SK-N-SH (cell line): ENCODE measurements at regions not wholly inside any gene's neighbourhood (a gene's known extent, or its start where the extent isn't known, plus 50 kb on each side); places are given as distances from the start of the nearest gene placed in this dataset.

Experiments used
- CTCF ChIA-PET: fragments of 300-600, 350-600 bp; formaldehyde crosslinking; extraction: SDS; loops from one replicate; lab custom pipeline; 2021; lab: Yijun Ruan, JAX
- POLR2A ChIA-PET: fragments of 350-600 bp; sonication (Branson Sonifier 250); formaldehyde crosslinking; extraction: SDS; loops from one replicate; lab custom pipeline; 2020; ENCODE audit warnings: antibody characterized with exemption, inconsistent platforms; lab: Yijun Ruan, JAX
- DNase-seq: peaks from one replicate; pipeline ENCODE4 v3.0.0; 2012
- H2AFZ ChIP-seq: fragments of 200-600 bp; sonication (generic); 2 replicates; pipeline ENCODE4 v1.8.1; 2016; ENCODE audit warnings: antibody characterized with exemption, mild to moderate bottlenecking, low read depth
- H3F3A ChIP-seq: fragments of 200-600 bp; sonication (generic); replicated peaks from 2 replicates; pipeline ENCODE3; 2016; ENCODE audit warnings: antibody characterized with exemption, mild to moderate bottlenecking; ENCODE audit not compliant: insufficient read depth
- H3K27ac ChIP-seq, 2 experiments: fragments of 200-500 bp in 1 of 2; fragments of 200-600 bp in 1 of 2; sonication (Bioruptor generic) in 1 of 2; sonication (generic), shearing (Covaris generic) in 1 of 2; 2 replicates each; pipeline versions ENCODE4 v1.5.1 to v1.6.1; 2014 to 2016; ENCODE audit warnings: low read depth in 2 of 2, inconsistent platforms in 1 of 2, low read length in 1 of 2, mild to moderate bottlenecking in 1 of 2, mixed read lengths in 1 of 2
- H3K27me3 ChIP-seq: fragments of 200-600 bp; sonication (generic), shearing (Covaris generic); 2 replicates; pipeline ENCODE4 v1.6.1; 2016; ENCODE audit warnings: mixed run types; ENCODE audit not compliant: insufficient read depth
- H3K36me3 ChIP-seq, 2 experiments: fragments of 200-500 bp in 1 of 2; fragments of 200-600 bp in 1 of 2; sonication (Bioruptor generic) in 1 of 2; sonication (generic) in 1 of 2; replicated peaks in 1 of 2; 2 replicates each; pipeline versions ENCODE3 to v1.5.1; 2014 to 2016; ENCODE audit warnings: low read length in 1 of 2, mild to moderate bottlenecking in 1 of 2; ENCODE audit not compliant: insufficient read depth in 2 of 2, control insufficient read depth in 1 of 2
- H3K4me1 ChIP-seq, 2 experiments: fragments of 200-500 bp in 1 of 2; fragments of 200-600 bp in 1 of 2; sonication (Bioruptor generic) in 1 of 2; sonication (generic), shearing (Covaris generic) in 1 of 2; 2 replicates each; pipeline versions ENCODE4 v1.5.1 to v1.6.1; 2014 to 2016; ENCODE audit warnings: low read depth in 1 of 2, low read length in 1 of 2, mixed run types in 1 of 2; ENCODE audit not compliant: insufficient read depth in 2 of 2, control insufficient read depth in 1 of 2
- H3K4me2 ChIP-seq: fragments of 200-600 bp; sonication (generic), shearing (Covaris generic); 2 replicates; pipeline ENCODE4 v1.6.1; 2017; ENCODE audit warnings: mixed run types
- H3K4me3 ChIP-seq, 2 experiments: fragments of 200-500 bp in 1 of 2; fragments of 200-600 bp in 1 of 2; sonication (Bioruptor generic) in 1 of 2; sonication (generic), shearing (Covaris generic) in 1 of 2; 2 replicates each; pipeline versions ENCODE4 v1.5.1 to v1.8.1; 2014 to 2016; ENCODE audit warnings: low read depth in 2 of 2, inconsistent platforms in 1 of 2, low read length in 1 of 2, mild to moderate bottlenecking in 1 of 2, mixed read lengths in 1 of 2, moderate library complexity in 1 of 2
- H3K79me2 ChIP-seq: fragments of 200-600 bp; sonication (generic); 2 replicates; pipeline ENCODE4 v1.8.1; 2017; ENCODE audit warnings: mild to moderate bottlenecking; ENCODE audit not compliant: insufficient read depth
- H3K9ac ChIP-seq: fragments of 200-600 bp; sonication (generic); 2 replicates; pipeline ENCODE4 v1.6.1; 2017; ENCODE audit warnings: mixed run types
- H3K9me2 ChIP-seq: fragments of 200-600 bp; sonication (generic); 2 replicates; pipeline ENCODE4 v1.6.1; 2017; ENCODE audit warnings: mixed run types
- H3K9me3 ChIP-seq: fragments of 200-600 bp; sonication (generic); 2 replicates; pipeline ENCODE4 v1.6.1; 2017; ENCODE audit warnings: mixed run types, mild to moderate bottlenecking, moderate library complexity
- H4K20me1 ChIP-seq: fragments of 200-600 bp; sonication (generic); 2 replicates; pipeline ENCODE4 v1.6.1; 2017; ENCODE audit warnings: mild to moderate bottlenecking, mixed run types; ENCODE audit not compliant: insufficient read depth
- CHD2 ChIP-seq: fragments of 150-350 bp; IDR thresholded peaks from 2 replicates; pipeline ENCODE4 v1.6.1; 2018; ENCODE audit warnings: low read length; ENCODE audit not compliant: partially characterized antibody
- EZH2phosphoT487 ChIP-seq: fragments of 200-600 bp; sonication (generic); IDR thresholded peaks from 2 replicates; pipeline ENCODE4 v1.6.1; 2017; ENCODE audit warnings: low read depth, mixed run types, mild to moderate bottlenecking, antibody characterized with exemption, moderate library complexity, borderline replicate concordance
- GABPA ChIP-seq: IDR thresholded peaks from 2 replicates; pipeline ENCODE4 v1.4.0; 2012; ENCODE audit warnings: low read depth, mild to moderate bottlenecking
- GATA2 ChIP-seq: sonication (generic); formaldehyde crosslinking; IDR thresholded peaks from 2 replicates; pipeline ENCODE4 v1.5.0; 2020; ENCODE audit warnings: mild to moderate bottlenecking, missing genetic modification reagents
- JUND ChIP-seq: IDR thresholded peaks from 2 replicates; pipeline ENCODE4 v1.4.0; 2012
- MAX ChIP-seq: IDR thresholded peaks from 2 replicates; pipeline ENCODE4 v1.4.0; 2012; ENCODE audit warnings: low read depth
- MEF2A ChIP-seq: IDR thresholded peaks from 2 replicates; pipeline ENCODE4 v1.4.0; 2012; ENCODE audit warnings: low read depth, borderline replicate concordance
- MXI1 ChIP-seq: IDR thresholded peaks from 2 replicates; pipeline ENCODE4 v1.6.1; 2012; ENCODE audit warnings: mild to moderate bottlenecking, low read depth, low read length, improper control_type of control experiment
- NFIC ChIP-seq: IDR thresholded peaks from 2 replicates; pipeline ENCODE4 v1.4.0; 2012; ENCODE audit warnings: borderline replicate concordance
- POLR2AphosphoS5 ChIP-seq: IDR thresholded peaks from 2 replicates; pipeline ENCODE4 v1.6.1; 2012; ENCODE audit warnings: low read depth, low read length
- RAD21 ChIP-seq: IDR thresholded peaks from 2 replicates; pipeline ENCODE4 v1.6.1; 2012; ENCODE audit warnings: mild to moderate bottlenecking, low read length
- RCOR1 ChIP-seq: fragments of 150-350 bp; IDR thresholded peaks from 2 replicates; pipeline ENCODE4 v1.6.1; 2017; ENCODE audit warnings: antibody characterized with exemption, low read length
- RFX5 ChIP-seq: IDR thresholded peaks from 2 replicates; pipeline ENCODE4 v1.6.1; 2012; ENCODE audit warnings: mild to moderate bottlenecking, improper control_type of control experiment, low read length
- SIN3A ChIP-seq: IDR thresholded peaks from 2 replicates; pipeline ENCODE4 v1.6.1; 2012; ENCODE audit warnings: low read depth, mild to moderate bottlenecking, low read length, moderate library complexity, borderline replicate concordance
- SMC3 ChIP-seq: IDR thresholded peaks from 2 replicates; pipeline ENCODE4 v1.6.1; 2012; ENCODE audit warnings: low read depth, low read length, improper control_type of control experiment
- TAF1 ChIP-seq: IDR thresholded peaks from 2 replicates; pipeline ENCODE4 v1.6.1; 2012; ENCODE audit warnings: low read depth, mild to moderate bottlenecking, low read length, moderate library complexity, borderline replicate concordance
- TCF12 ChIP-seq: IDR thresholded peaks from 2 replicates; pipeline ENCODE4 v1.4.0; 2012
- TEAD4 ChIP-seq: IDR thresholded peaks from 2 replicates; pipeline ENCODE4 v1.4.0; 2012; ENCODE audit warnings: mild to moderate bottlenecking, borderline replicate concordance; ENCODE audit not compliant: insufficient read depth
- WGBS: methylation state at CpG from one replicate; pipeline ENCODE4 v1.1.6; 2017; ENCODE audit warnings: low lambda C conversion rate; 5-methylcytosine and 5-hydroxymethylcytosine counted together
- TF ChIP-seq, protein P1 (sequence below): IDR thresholded peaks from 2 replicates; pipeline ENCODE4 v1.4.0; 2012; ENCODE audit warnings: low read depth, borderline replicate concordance
- TF ChIP-seq, protein P2 (sequence below): fragments of 200-600 bp; sonication (generic); IDR thresholded peaks from 2 replicates; pipeline ENCODE4 v1.6.1; 2017; ENCODE audit warnings: antibody characterized with exemption, mild to moderate bottlenecking, moderate library complexity
- TF ChIP-seq, protein P3 (sequence below): IDR thresholded peaks from 2 replicates; pipeline ENCODE4; 2012

DNA sequence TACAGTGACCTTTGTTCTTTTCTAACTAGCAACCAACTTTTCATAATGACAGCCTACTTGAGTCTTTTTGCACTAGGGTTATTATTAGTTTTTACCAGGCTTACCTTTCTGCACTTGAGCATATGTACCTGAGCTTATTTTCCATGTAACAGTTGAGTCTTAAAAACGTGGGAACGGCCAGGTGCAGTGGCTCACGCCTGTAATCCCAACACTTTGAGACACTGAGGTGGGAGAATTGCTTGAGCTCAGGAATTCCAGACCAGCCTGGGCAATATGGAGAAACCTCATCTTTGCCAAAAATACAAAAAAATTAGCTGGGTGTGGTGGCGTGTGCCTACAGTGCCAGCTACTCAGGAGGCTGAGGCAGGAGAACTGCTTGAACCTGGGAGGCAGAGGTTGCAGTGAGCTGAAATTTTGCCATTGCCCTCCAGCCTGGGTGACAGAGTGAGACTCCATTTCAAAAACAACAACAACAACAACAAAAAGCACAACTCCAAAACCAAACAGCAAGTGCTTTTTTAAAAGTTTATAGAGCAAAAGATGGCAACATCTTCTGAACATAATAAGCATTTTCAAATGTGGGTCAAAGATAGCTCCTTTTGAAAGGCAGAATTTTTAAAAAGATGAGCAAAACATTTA lies 57.1 kb upstream of the CD28 start:
- H3K9ac ChIP-seq = 0 out of 2 replicates have a peak overlapping the region, but pooled peaks have one; percentile 13
- peaks cover 9 to 19% of the 10 kb centered on the region in 2 experiments; a peak in 3 of 4 replicates for H3K4me1 ChIP-seq
- no peaks in the 10 kb centered on the region for H3K79me2 ChIP-seq
- no peak for DNase-seq
- POLR2A ChIA-PET = no interaction called here
- peak overlapping the region in 1 of 2 experiments; percentile 31; a peak in 3 of 4 replicates for H3K27ac ChIP-seq
- no peaks in the 10 kb centered on the region for H4K20me1 ChIP-seq
- H3K4me3 ChIP-seq = no peak overlapping the region
- WGBS = 90% methylated on average over 4 of the region's 4 CpGs
- no peaks in the 10 kb centered on the region for H3K9me2 ChIP-seq
- no peaks in the 10 kb centered on the region for H3K36me3 ChIP-seq
- TF ChIP-seq RFX5 (no peak), POLR2AphosphoS5 (no peak), SIN3A (no peak), TEAD4 (no peak), TCF12 (no peak), TAF1 (no peak), EZH2phosphoT487 (no peak)
- CTCF ChIA-PET = interaction anchor here (1.5 to 1.8 kb wide), 2 partner anchors 165 to 166 kb away, joined by 4 to 5 read pairs; no protein-coding TSS in a partner anchor
- no peaks in the 10 kb centered on the region for H3K27me3 ChIP-seq
- H2AFZ ChIP-seq = peak overlapping the region; percentile 42
- H3K9me3 ChIP-seq = no peaks in the 10 kb centered on the region
- H3K4me2 ChIP-seq = no peak overlapping the region
- H3F3A ChIP-seq = no peaks in the 10 kb centered on the region

- no peaks in the 10 kb centered on the region for H3K36me3 ChIP-seq
- peak overlapping the region; percentile 31 to 58; a peak in 1 of 4 replicates for H3K27ac ChIP-seq
- no peak overlapping the region for H3K4me2 ChIP-seq
- no peaks in the 10 kb centered on the region for H4K20me1 ChIP-seq
- H3K9me3 ChIP-seq = no peaks in the 10 kb centered on the region
- no peaks in the 10 kb centered on the region for H3K9me2 ChIP-seq
- TF ChIP-seq RAD21 (peak; percentile 84), SMC3 (peak; percentile 67), JUND (no peak), NFIC (peak; percentile 58), GATA2 (CRISPR knock-in tag) (peak; percentile 72), MXI1 (peak; percentile 42; the same call in 1 of the 2 replicates), CHD2 (peak; percentile 10), MAX (no peak), GABPA (no peak), RCOR1 (0 out of 2 replicates have a peak, but pooled peaks have one; percentile 34), MEF2A (no peak)
- TF ChIP-seq, protein P1, sequence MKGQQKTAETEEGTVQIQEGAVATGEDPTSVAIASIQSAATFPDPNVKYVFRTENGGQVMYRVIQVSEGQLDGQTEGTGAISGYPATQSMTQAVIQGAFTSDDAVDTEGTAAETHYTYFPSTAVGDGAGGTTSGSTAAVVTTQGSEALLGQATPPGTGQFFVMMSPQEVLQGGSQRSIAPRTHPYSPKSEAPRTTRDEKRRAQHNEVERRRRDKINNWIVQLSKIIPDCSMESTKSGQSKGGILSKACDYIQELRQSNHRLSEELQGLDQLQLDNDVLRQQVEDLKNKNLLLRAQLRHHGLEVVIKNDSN = no peak
- TF ChIP-seq, protein P2, sequence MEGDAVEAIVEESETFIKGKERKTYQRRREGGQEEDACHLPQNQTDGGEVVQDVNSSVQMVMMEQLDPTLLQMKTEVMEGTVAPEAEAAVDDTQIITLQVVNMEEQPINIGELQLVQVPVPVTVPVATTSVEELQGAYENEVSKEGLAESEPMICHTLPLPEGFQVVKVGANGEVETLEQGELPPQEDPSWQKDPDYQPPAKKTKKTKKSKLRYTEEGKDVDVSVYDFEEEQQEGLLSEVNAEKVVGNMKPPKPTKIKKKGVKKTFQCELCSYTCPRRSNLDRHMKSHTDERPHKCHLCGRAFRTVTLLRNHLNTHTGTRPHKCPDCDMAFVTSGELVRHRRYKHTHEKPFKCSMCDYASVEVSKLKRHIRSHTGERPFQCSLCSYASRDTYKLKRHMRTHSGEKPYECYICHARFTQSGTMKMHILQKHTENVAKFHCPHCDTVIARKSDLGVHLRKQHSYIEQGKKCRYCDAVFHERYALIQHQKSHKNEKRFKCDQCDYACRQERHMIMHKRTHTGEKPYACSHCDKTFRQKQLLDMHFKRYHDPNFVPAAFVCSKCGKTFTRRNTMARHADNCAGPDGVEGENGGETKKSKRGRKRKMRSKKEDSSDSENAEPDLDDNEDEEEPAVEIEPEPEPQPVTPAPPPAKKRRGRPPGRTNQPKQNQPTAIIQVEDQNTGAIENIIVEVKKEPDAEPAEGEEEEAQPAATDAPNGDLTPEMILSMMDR = peak; percentile 53
- TF ChIP-seq, protein P3, sequence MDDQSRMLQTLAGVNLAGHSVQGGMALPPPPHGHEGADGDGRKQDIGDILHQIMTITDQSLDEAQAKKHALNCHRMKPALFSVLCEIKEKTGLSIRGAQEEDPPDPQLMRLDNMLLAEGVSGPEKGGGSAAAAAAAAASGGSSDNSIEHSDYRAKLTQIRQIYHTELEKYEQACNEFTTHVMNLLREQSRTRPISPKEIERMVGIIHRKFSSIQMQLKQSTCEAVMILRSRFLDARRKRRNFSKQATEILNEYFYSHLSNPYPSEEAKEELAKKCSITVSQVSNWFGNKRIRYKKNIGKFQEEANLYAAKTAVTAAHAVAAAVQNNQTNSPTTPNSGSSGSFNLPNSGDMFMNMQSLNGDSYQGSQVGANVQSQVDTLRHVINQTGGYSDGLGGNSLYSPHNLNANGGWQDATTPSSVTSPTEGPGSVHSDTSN = no peak
- 68% methylated on average over 3 of the region's 4 CpGs for WGBS
- H3F3A ChIP-seq = no peaks in the 10 kb centered on the region
- POLR2A ChIA-PET = no interaction called here
- CTCF ChIA-PET = interaction anchor here (0.6 to 1.9 kb wide), 14 partner anchors 14 to 1062 kb away, joined by 3 to 9 read pairs (median 3); no protein-coding TSS in a partner anchor
- H3K27me3 ChIP-seq = no peaks in the 10 kb centered on the region
- no peak overlapping the region for H3K9ac ChIP-seq
- H3K79me2 ChIP-seq = no peaks in the 10 kb centered on the region
- H3K4me3 ChIP-seq = no peak overlapping the region
- H3K4me1 ChIP-seq = peaks cover 9 to 19% of the 10 kb centered on the region in 2 experiments; a peak in 3 of 4 replicates
- H2AFZ ChIP-seq = no peak overlapping the region
- peak; percentile 76 for DNase-seq
These were observed 55.4 kb upstream of the CD28 start for GRCh38 chr2:203650860-203651613.
